Pancreas (tissue), 10 donors: ENCODE measurements at regions not wholly inside any gene's neighbourhood (a gene's known extent, or its start where the extent isn't known, plus 50 kb on each side); places are given as distances from the start of the nearest gene placed in this dataset.

Experiments
- ATAC-seq, 4 donors: fragments of 200-7000 bp; cut with Tn5 transposase; one replicate each; pipeline versions ENCODE4 v1.8.0 to v1.9.1; 2020; ENCODE audit warnings: mild to moderate bottlenecking in 4 of 4, moderate library complexity in 4 of 4
- DNase-seq, 6 donors: peaks; one replicate each; pipeline ENCODE4 v3.0.0-alpha.2; 2020
- FAIRE-seq: peaks from 2 replicates; lab custom pipeline; 2012; peaks lifted over from hg19 to GRCh38; lab: Jason Lieb, UNC
- H3K27ac ChIP-seq, 4 donors: fragments of 200-600 bp; sonication (generic); 1 replicate in 3 of 4; 2 replicates in 1 of 4; pipeline versions ENCODE4 v1.5.0 to v1.8.0; 2020
- H3K27me3 ChIP-seq, 4 donors: fragments of 200-600 bp; one replicate each; pipeline ENCODE4 v1.8.0; 2021
- H3K36me3 ChIP-seq, 3 donors: fragments of 200-600 bp; sonication (generic) in 1 of 3; one replicate each; pipeline versions ENCODE4 v1.5.0 to v1.8.0; 2020 to 2021
- H3K4me1 ChIP-seq, 3 donors: fragments of 200-600 bp; one replicate each; pipeline ENCODE4 v1.8.0; 2021
- H3K4me3 ChIP-seq, 4 donors: fragments of 200-600 bp; sonication (generic) in 2 of 4; one replicate each; pipeline versions ENCODE4 v1.5.0 to v1.8.0; 2020 to 2021
- H3K9me3 ChIP-seq, 4 donors: fragments of 200-600 bp; one replicate each; pipeline ENCODE4 v1.8.0; 2021
- WGBS, 2 donors: extraction: QIAGEN DNeasy Blood & Tissue Kit; methylation state at CpG; one replicate each; pipeline ENCODE4 v1.1.7; 2013; 5-methylcytosine and 5-hydroxymethylcytosine counted together
- intact Hi-C, 3 donors: fragments of 100-400 bp; cut with DNase I; formaldehyde crosslinking; loops; one replicate each; pipeline versions ENCODE4 v1.11.1 to v1.14.2; 2022
- TF ChIP-seq, protein P1 (sequence below), 4 donors: fragments of 200-600 bp; sonication (generic) in 3 of 4; IDR thresholded peaks; one replicate each; pipeline versions ENCODE4 v1.5.0 to v1.8.0; 2021; ENCODE audit warnings: antibody characterized with exemption in 4 of 4
- donor health status: healthy with polysubstance abuse.
- donor health status: DM: no; HTN: no; CAD: no; lungs with moderate emphysema.
- donor health status: DM: no; HTN: no; CAD: no.
- donor health status: control.
- donor health status: control.
- donor health status: Bipolar disorder and iron deficiency.
- donor health status: DM: yes; HTN: yes; CAD: no.
- donor health status: DM: no; HTN: no; CAD: no.
- donor health status: DM: no; HTN: no; CAD: no.
- donor health status: DM: yes; HTN: yes; CAD: no.

DNA sequence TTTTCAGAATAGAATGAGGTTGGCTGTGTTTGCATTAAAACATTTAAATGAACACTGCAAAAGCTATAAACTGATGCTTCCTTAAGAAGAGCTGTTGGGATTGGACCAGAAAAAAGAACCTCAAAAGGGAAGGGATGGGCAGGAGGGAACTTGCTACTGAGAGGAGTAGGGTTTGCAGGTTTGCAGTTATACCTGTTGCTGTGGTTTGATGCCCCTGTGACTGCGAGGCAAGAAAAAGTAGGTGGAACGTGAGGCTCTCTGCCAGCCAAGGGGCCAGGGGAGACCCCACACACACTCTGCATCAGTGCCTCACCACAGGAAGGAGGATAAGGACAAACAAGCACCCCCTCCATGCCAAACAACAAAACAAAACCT, 197.2 kb downstream of the BCAS1 start:
- no peaks in the 10 kb centered on the region for H3K36me3 ChIP-seq
- peaks cover 14 to 34% (median 27%) of the 10 kb centered on the region in 3 donors for H3K4me1 ChIP-seq
- no peak for FAIRE-seq
- H3K9me3 ChIP-seq = no peaks in the 10 kb centered on the region
- no peak for DNase-seq
- no peak for ATAC-seq
- no peak overlapping the region for H3K4me3 ChIP-seq
- TF ChIP-seq, protein P1, sequence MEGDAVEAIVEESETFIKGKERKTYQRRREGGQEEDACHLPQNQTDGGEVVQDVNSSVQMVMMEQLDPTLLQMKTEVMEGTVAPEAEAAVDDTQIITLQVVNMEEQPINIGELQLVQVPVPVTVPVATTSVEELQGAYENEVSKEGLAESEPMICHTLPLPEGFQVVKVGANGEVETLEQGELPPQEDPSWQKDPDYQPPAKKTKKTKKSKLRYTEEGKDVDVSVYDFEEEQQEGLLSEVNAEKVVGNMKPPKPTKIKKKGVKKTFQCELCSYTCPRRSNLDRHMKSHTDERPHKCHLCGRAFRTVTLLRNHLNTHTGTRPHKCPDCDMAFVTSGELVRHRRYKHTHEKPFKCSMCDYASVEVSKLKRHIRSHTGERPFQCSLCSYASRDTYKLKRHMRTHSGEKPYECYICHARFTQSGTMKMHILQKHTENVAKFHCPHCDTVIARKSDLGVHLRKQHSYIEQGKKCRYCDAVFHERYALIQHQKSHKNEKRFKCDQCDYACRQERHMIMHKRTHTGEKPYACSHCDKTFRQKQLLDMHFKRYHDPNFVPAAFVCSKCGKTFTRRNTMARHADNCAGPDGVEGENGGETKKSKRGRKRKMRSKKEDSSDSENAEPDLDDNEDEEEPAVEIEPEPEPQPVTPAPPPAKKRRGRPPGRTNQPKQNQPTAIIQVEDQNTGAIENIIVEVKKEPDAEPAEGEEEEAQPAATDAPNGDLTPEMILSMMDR (IDR thresholded peaks at IDR 0.05) = no peak
- no peaks in the 10 kb centered on the region for H3K27me3 ChIP-seq
- H3K27ac ChIP-seq = no peak overlapping the region
- intact Hi-C loops = no loop called here
- WGBS, 2 donors = 85 to 86% methylated on average over 2 of the region's 2 CpGs

DNA sequence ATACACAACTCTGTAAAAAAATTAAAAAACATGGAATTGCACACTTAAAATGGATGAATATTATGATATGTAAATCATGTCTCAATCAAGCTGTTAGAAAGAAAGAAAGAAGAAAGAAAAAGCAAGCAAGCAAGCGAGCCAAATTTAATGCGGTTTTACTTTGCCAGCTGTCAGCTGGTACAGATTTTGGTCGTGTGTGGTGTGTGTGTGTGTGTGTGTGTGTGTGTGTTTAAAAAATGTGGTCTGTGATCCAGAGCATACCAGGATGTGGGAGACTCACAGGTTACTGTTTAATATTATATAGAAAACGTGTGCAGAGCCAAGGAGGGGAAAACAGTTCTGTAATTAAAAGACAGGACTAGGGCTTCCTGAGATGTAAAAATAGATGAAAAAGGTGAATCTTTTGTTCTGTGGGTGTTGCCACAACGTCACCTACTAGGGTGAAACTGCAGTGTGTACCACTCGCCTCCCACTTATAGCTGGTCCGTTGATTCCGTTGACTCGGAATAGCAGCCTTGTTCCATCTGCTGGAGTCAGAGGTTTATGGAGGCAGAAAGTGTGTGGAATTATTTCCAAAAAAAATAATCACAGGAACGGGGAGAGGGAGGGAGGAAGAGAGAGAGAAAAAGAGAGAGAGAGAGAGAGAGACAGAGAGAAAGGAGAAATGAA, 197.7 kb downstream of the BCAS1 start:
- H3K4me3 ChIP-seq = no peak overlapping the region
- FAIRE-seq (no peak), DNase-seq (no peak), ATAC-seq (no peak)
- WGBS, 2 donors = 52 to 54% methylated on average over 10 of the region's 10 CpGs
- intact Hi-C loops = no loop called here
- no peaks in the 10 kb centered on the region for H3K27me3 ChIP-seq
- no peaks in the 10 kb centered on the region for H3K36me3 ChIP-seq
- no peaks in the 10 kb centered on the region for H3K9me3 ChIP-seq
- H3K4me1 ChIP-seq = peaks cover 18 to 38% (median 32%) of the 10 kb centered on the region in 3 donors
- peak overlapping the region in 2 of 4 donors; percentile 25 to 26 for H3K27ac ChIP-seq
- TF ChIP-seq, protein P1 (IDR thresholded peaks at IDR 0.05) = no peak

DNA sequence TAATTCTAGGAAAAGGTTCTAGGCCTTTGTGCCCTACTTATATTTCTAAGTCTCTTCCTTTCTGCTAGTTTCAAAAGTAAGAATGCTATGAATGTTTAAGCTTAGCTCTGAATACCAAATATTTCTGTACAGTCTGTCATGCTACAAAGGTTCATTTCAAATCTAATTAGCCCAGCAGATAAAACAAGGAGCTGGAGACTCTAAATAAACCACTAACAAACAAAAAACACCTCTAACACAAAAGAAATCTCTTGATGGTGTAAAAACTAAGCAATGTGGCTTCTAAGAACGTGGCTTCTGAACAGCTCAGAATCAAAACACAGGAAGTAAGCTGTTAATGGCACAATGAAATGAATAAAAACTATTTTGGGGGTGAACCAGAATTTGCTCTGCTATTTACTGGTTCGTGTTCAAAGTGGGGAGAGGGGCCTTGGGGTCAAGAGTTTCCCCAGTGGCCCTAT, 198.3 kb downstream of the BCAS1 start:
- peak overlapping the region in 2 of 4 donors; percentile 25 to 26 for H3K27ac ChIP-seq
- WGBS, 2 donors = 64 to 70% methylated on average over 2 of the region's 2 CpGs
- FAIRE-seq (no peak), DNase-seq (no peak), ATAC-seq (no peak)
- H3K36me3 ChIP-seq = no peaks in the 10 kb centered on the region
- TF ChIP-seq, protein P1 (IDR thresholded peaks at IDR 0.05) = no peak
- H3K9me3 ChIP-seq = no peaks in the 10 kb centered on the region
- no peak overlapping the region for H3K4me3 ChIP-seq
- intact Hi-C loops = no loop called here
- peaks cover 23 to 44% (median 38%) of the 10 kb centered on the region in 3 donors for H3K4me1 ChIP-seq
- no peaks in the 10 kb centered on the region for H3K27me3 ChIP-seq

DNA sequence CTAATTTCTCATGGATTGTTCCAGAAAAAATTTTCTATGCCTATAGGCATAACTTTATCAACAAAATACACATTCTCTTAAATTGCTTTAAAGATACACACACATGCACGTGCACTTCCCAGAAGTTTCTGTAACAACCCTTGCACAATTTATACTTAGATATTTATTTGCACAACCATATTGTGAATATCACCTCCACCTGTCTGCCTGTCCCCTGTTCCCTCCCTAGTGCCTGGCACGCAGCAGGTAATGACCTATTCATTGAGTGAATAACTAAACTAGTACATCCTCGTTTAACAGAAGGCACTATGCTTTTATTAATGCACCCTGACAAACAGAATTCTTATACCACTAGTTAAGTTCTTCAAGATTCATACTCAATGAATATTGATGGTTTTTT, 198.9 kb downstream of the BCAS1 start:
- TF ChIP-seq, protein P1 (IDR thresholded peaks at IDR 0.05) = no peak
- WGBS, 2 donors = 47 to 48% methylated on average over 3 of the region's 3 CpGs
- H3K27me3 ChIP-seq = no peaks in the 10 kb centered on the region
- H3K4me3 ChIP-seq = no peak overlapping the region
- H3K36me3 ChIP-seq = no peaks in the 10 kb centered on the region
- H3K27ac ChIP-seq = peak overlapping the region in 2 of 4 donors; percentile 81 to 87
- DNase-seq = no peak
- no peak for ATAC-seq
- intact Hi-C loops = no loop called here
- H3K4me1 ChIP-seq = peaks cover 28 to 49% (median 44%) of the 10 kb centered on the region in 3 donors
- no peaks in the 10 kb centered on the region for H3K9me3 ChIP-seq
- FAIRE-seq = no peak
